Panc1 (cell line): ENCODE measurements at regions not wholly inside any gene's neighbourhood (a gene's known extent, or its start where the extent isn't known, plus 50 kb on each side); places are given as distances from the start of the nearest gene placed in this dataset.

Source experiments
- ATAC-seq: fragments of 200-7000 bp; cut with Tn5 transposase; 2 replicates; pipeline ENCODE4 v1.9.1; 2020; ENCODE audit warnings: mild to moderate bottlenecking, moderate library complexity
- BruUV-seq: library from RNA; stranded (reverse); fragments of 400-500 nt; replicated peaks from 2 replicates; lab custom pipeline; 2021; lab: Mats Ljungman, UMichigan
- CTCF ChIA-PET: fragments of 300-600 bp; sonication (Branson Sonifier 250); formaldehyde crosslinking; loops from one replicate; lab custom pipeline; 2022; ENCODE audit warnings: antibody characterized with exemption; lab: Charles Lee
- POLR2A ChIA-PET: fragments of 300-600 bp; sonication (Branson Sonifier 250); formaldehyde crosslinking; loops from one replicate; lab custom pipeline; 2022; ENCODE audit warnings: antibody characterized with exemption; lab: Charles Lee
- DNase-seq: peaks from one replicate; pipeline ENCODE4 v3.0.0-alpha.2; 2010; ENCODE audit warnings: low read depth, low spot score
- H3K27ac ChIP-seq: 2 replicates; pipeline ENCODE4 v1.5.1; 2011; ENCODE audit warnings: mild to moderate bottlenecking, low read length, inconsistent platforms
- H3K27me3 ChIP-seq: fragments of 200-500 bp; sonication (Bioruptor generic); 2 replicates; pipeline ENCODE4 v1.6.0; 2014; ENCODE audit warnings: low read length, inconsistent platforms; ENCODE audit not compliant: control insufficient read depth, insufficient read depth
- H3K36me3 ChIP-seq: fragments of 200-500 bp; sonication (Bioruptor generic); 2 replicates; pipeline ENCODE4 v1.5.1; 2014; ENCODE audit warnings: inconsistent platforms, mild to moderate bottlenecking, low read length, moderate library complexity; ENCODE audit not compliant: control insufficient read depth, insufficient read depth
- H3K4me1 ChIP-seq: 2 replicates; pipeline ENCODE4 v1.5.1; 2011; ENCODE audit warnings: inconsistent platforms, mild to moderate bottlenecking, low read length, moderate library complexity; ENCODE audit not compliant: control insufficient read depth, insufficient read depth
- H3K4me3 ChIP-seq, 2 experiments: 2 replicates each; pipeline ENCODE4 v1.5.1; 2011 to 2012; ENCODE audit warnings: low read depth in 2 of 2, low read length in 2 of 2, mild to moderate bottlenecking in 2 of 2, inconsistent platforms in 1 of 2, moderate library complexity in 1 of 2
- H3K9me3 ChIP-seq: fragments of 200-500 bp; sonication (Bioruptor generic); 2 replicates; pipeline ENCODE4 v1.5.1; 2014; ENCODE audit warnings: low read depth, mild to moderate bottlenecking, inconsistent platforms, low read length, moderate library complexity; ENCODE audit not compliant: control insufficient read depth, insufficient read depth
- POLR2AphosphoS5 ChIP-seq: IDR thresholded peaks from 2 replicates; pipeline ENCODE4 v1.6.1; 2012; ENCODE audit warnings: mild to moderate bottlenecking, low read depth, low read length, moderate library complexity
- SIN3A ChIP-seq: IDR thresholded peaks from 2 replicates; pipeline ENCODE4 v1.6.1; 2012; ENCODE audit warnings: low read depth, mild to moderate bottlenecking, low read length, moderate library complexity, borderline replicate concordance; ENCODE audit not compliant: insufficient read depth
- TCF7L2 ChIP-seq: IDR thresholded peaks from 2 replicates; pipeline ENCODE4 v1.6.1; 2011; ENCODE audit warnings: mild to moderate bottlenecking, low read depth, low read length, inconsistent platforms
- in situ Hi-C: cut with HindIII; loops from 2 replicates; pipeline ENCODE4 v1.10.0; 2016; ENCODE audit warnings: low sequenced_read_pairs, low pct_unique_long_range_greater_than_20kb
- intact Hi-C: fragments of 100-400 bp; cut with micrococcal nuclease; formaldehyde crosslinking; loops from one replicate; pipeline ENCODE4 v1.10.0; 2022; ENCODE audit not compliant: unreplicated experiment
- TF ChIP-seq, protein P1 (sequence below): fragments of 450-650 bp; IDR thresholded peaks from 2 replicates; pipeline ENCODE4 v1.5.1; 2017; ENCODE audit warnings: mild to moderate bottlenecking
- TF ChIP-seq, protein P2 (sequence below), 2 experiments: IDR thresholded peaks; 2 replicates each; pipeline ENCODE4 v1.6.1; 2011 to 2012; ENCODE audit warnings: low read depth in 2 of 2, control low read depth in 1 of 2, low read length in 1 of 2, mild to moderate bottlenecking in 1 of 2, moderate library complexity in 1 of 2; ENCODE audit not compliant: insufficient read depth in 1 of 2

DNA sequence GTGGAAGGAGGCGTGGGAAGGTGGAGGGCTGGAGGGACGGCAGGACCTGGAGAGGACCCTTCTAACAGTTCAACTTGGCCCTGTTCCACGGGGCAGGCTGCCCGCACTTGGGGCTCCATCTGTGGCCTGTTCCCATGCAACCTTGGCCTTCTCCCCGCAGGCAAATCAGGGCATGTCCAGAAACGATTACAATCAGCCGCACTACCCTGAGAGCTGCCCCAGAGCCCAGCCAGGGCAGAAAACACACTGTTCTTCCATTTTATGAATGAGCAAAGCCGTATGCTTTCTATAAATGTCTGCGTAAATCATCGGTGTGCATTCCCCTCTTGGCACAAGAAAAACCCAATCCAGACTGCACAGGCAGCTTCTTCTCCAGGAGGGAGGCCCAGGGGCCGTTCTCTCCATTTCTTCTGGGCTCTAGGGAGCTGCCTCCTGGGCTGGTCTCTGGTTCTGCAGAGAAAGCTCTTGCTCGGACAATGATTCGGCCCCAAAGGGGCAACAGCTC lies 228.7 kb downstream of the SOX9 start:
- Histone ChIP-seq H3K9me3 (no peaks in the 10 kb centered on the region), H3K27me3 (no peaks in the 10 kb centered on the region), H3K36me3 (no peaks in the 10 kb centered on the region), H3K4me3 (no peak overlapping the region), H3K4me1 (peaks cover 19% of the 10 kb centered on the region), H3K27ac (no peak overlapping the region)
- BruUV-seq, result no TSS peak
- ChIA-PET CTCF (no interaction called here), POLR2A (interaction anchor here (0.6 kb wide), 1 partner anchor 11 kb away, joined by 3 read pairs; no protein-coding TSS in a partner anchor)
- in situ Hi-C loops, result no loop called here
- ATAC-seq, result no peak
- TF ChIP-seq, protein P1, sequence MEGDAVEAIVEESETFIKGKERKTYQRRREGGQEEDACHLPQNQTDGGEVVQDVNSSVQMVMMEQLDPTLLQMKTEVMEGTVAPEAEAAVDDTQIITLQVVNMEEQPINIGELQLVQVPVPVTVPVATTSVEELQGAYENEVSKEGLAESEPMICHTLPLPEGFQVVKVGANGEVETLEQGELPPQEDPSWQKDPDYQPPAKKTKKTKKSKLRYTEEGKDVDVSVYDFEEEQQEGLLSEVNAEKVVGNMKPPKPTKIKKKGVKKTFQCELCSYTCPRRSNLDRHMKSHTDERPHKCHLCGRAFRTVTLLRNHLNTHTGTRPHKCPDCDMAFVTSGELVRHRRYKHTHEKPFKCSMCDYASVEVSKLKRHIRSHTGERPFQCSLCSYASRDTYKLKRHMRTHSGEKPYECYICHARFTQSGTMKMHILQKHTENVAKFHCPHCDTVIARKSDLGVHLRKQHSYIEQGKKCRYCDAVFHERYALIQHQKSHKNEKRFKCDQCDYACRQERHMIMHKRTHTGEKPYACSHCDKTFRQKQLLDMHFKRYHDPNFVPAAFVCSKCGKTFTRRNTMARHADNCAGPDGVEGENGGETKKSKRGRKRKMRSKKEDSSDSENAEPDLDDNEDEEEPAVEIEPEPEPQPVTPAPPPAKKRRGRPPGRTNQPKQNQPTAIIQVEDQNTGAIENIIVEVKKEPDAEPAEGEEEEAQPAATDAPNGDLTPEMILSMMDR, result no peak
- TF ChIP-seq SIN3A, result no peak
- TF ChIP-seq TCF7L2, result no peak
- no peak for TF ChIP-seq POLR2AphosphoS5
- TF ChIP-seq, protein P2, sequence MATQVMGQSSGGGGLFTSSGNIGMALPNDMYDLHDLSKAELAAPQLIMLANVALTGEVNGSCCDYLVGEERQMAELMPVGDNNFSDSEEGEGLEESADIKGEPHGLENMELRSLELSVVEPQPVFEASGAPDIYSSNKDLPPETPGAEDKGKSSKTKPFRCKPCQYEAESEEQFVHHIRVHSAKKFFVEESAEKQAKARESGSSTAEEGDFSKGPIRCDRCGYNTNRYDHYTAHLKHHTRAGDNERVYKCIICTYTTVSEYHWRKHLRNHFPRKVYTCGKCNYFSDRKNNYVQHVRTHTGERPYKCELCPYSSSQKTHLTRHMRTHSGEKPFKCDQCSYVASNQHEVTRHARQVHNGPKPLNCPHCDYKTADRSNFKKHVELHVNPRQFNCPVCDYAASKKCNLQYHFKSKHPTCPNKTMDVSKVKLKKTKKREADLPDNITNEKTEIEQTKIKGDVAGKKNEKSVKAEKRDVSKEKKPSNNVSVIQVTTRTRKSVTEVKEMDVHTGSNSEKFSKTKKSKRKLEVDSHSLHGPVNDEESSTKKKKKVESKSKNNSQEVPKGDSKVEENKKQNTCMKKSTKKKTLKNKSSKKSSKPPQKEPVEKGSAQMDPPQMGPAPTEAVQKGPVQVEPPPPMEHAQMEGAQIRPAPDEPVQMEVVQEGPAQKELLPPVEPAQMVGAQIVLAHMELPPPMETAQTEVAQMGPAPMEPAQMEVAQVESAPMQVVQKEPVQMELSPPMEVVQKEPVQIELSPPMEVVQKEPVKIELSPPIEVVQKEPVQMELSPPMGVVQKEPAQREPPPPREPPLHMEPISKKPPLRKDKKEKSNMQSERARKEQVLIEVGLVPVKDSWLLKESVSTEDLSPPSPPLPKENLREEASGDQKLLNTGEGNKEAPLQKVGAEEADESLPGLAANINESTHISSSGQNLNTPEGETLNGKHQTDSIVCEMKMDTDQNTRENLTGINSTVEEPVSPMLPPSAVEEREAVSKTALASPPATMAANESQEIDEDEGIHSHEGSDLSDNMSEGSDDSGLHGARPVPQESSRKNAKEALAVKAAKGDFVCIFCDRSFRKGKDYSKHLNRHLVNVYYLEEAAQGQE (IDR thresholded peaks at IDR 0.05; ENCODE audit: insufficient read depth in 1 of 2, low read depth in 2 of 2, low read length in 1 of 2), result no peak
- intact Hi-C loops, result no loop called here
- no peak for DNase-seq

DNA sequence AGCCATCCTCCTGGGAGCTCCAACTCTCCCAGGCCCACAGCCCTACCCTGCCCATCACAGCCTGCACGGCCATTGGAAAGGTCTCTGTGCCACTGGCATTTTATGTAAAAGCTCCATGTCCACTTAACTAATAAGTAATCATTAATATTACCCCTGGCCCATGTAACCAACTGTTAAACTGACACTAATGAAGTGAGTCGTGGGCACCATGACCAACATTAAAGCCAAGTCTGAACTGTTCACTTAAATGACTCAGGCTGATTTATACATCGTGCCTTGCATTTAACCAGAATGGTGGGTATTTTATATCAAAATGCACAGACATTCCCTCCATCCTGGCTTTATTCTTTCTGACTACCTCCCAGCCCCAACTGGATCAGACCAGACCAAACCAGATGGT lies 229.3 kb downstream of the SOX9 start:
- CTCF ChIA-PET, result no interaction called here
- BruUV-seq, result no TSS peak
- Histone ChIP-seq H3K4me3 (no peak overlapping the region), H3K36me3 (no peaks in the 10 kb centered on the region), H3K4me1 (peaks cover 19% of the 10 kb centered on the region), H3K27ac (no peak overlapping the region), H3K9me3 (no peaks in the 10 kb centered on the region; the same call in 1 of the 2 replicates), H3K27me3 (no peaks in the 10 kb centered on the region)
- DNase-seq, result no peak
- in situ Hi-C loops (no loop called here), intact Hi-C loops (no loop called here)
- ATAC-seq, result no peak
- POLR2A ChIA-PET, result no interaction called here
- no peak for TF ChIP-seq POLR2AphosphoS5

DNA sequence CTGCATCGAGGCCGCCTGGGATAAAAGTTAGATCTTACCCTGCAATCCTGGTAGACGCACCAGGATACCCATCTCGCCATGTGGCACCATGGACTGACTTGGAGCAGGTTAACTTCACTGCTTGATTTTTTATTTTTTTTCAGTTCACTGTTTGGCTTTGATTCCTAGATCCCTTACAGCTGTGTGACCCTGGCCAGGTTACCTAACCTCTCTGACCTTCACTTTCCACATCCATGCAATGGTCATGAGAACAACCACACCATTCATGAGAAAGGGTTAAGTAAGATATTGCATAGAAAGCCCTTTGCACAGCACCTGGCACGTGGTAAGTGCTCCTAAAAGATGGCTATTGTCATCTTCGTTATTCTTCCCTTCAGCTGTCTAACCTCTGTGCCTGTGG lies 230.5 kb downstream of the SOX9 start:
- Histone ChIP-seq H3K4me3 (no peak overlapping the region), H3K27ac (no peak overlapping the region), H3K27me3 (no peaks in the 10 kb centered on the region), H3K4me1 (peaks cover 19% of the 10 kb centered on the region), H3K9me3 (peaks cover 3% of the 10 kb centered on the region; the same call in 1 of the 2 replicates), H3K36me3 (no peaks in the 10 kb centered on the region)
- ChIA-PET POLR2A (no interaction called here), CTCF (no interaction called here)
- in situ Hi-C loops, result no loop called here
- ATAC-seq, result no peak
- no TSS peak for BruUV-seq
- DNase-seq, result no peak
- TF ChIP-seq POLR2AphosphoS5 (no peak), SIN3A (no peak)
- TF ChIP-seq, protein P2 (IDR thresholded peaks at IDR 0.05; ENCODE audit: insufficient read depth in 1 of 2, low read depth in 2 of 2, low read length in 1 of 2), result no peak
- TF ChIP-seq, protein P1, result no peak
- intact Hi-C loops, result no loop called here
